ENCODE measurements at regions not wholly inside any gene's neighbourhood (a gene's known extent, or its start where the extent isn't known, plus 50 kb on each side); places are given as distances from the start of the nearest gene placed in this dataset.

- TF ChIP-seq CTCF (IDR thresholded peaks at IDR 0.05) = no peak
- TF ChIP-seq EZH2 (IDR thresholded peaks at IDR 0.05) = no peak
Measured at GRCh38 chr18:22847392-22847791, 85.7 kb upstream of the RBBP8 start.
